ENCODE measurements at regions not wholly inside any gene's neighbourhood (a gene's known extent, or its start where the extent isn't known, plus 50 kb on each side); places are given as distances from the start of the nearest gene placed in this dataset.

GRCh38 chr2:12083713-12084419 is 337.4 kb downstream of the LPIN1 start:
- no peak for DNase-seq (ENCODE audit: low read depth in 2 of 2)

GRCh38 chr2:12087175-12087574 is 340.7 kb downstream of the LPIN1 start:
- DNase-seq (ENCODE audit: low read depth in 2 of 2) = no peak

- DNase-seq (ENCODE audit: low read depth in 2 of 2) = no peak
These were observed 341.4 kb downstream of the LPIN1 start for GRCh38 chr2:12087671-12088380.

GRCh38 chr2:12089001-12089400 is 342.6 kb downstream of the LPIN1 start:
- DNase-seq (ENCODE audit: low read depth in 2 of 2) = no peak

- DNase-seq (ENCODE audit: low read depth in 2 of 2) = no peak
These were observed 343.1 kb downstream of the LPIN1 start for GRCh38 chr2:12089496-12089895.

GRCh38 chr2:12090072-12090471 is 343.6 kb downstream of the LPIN1 start:
- DNase-seq (ENCODE audit: low read depth in 2 of 2) = no peak

GRCh38 chr2:12090590-12090989 is 344.2 kb downstream of the LPIN1 start:
- DNase-seq (ENCODE audit: low read depth in 2 of 2) = no peak

- DNase-seq (ENCODE audit: low read depth in 2 of 2) = no peak
These were observed 344.9 kb downstream of the LPIN1 start for GRCh38 chr2:12091201-12091806.

GRCh38 chr2:12094134-12094533 is 347.7 kb downstream of the LPIN1 start:
- no peak for DNase-seq (ENCODE audit: low read depth in 2 of 2)

GRCh38 chr2:12096051-12096787 is 349.8 kb downstream of the LPIN1 start:
- no peak for DNase-seq (ENCODE audit: low read depth in 2 of 2)

GRCh38 chr2:12096788-12097449 is 350.5 kb downstream of the LPIN1 start:
- no peak for DNase-seq (ENCODE audit: low read depth in 2 of 2)

GRCh38 chr2:12097859-12098258 is 351.4 kb downstream of the LPIN1 start:
- no peak for DNase-seq (ENCODE audit: low read depth in 2 of 2)

- DNase-seq (ENCODE audit: low read depth in 2 of 2) = no peak
These were observed 352.9 kb downstream of the LPIN1 start for GRCh38 chr2:12099374-12099773.

- DNase-seq (ENCODE audit: low read depth in 2 of 2) = no peak
These were observed 356.2 kb downstream of the LPIN1 start for GRCh38 chr2:12102679-12103078.

- no peak for DNase-seq (ENCODE audit: low read depth in 2 of 2)
These were observed 358.7 kb downstream of the LPIN1 start for GRCh38 chr2:12105180-12105579.

GRCh38 chr2:12106440-12107080 is 360.1 kb downstream of the LPIN1 start:
- DNase-seq (ENCODE audit: low read depth in 2 of 2) = peak in 1 of 2 donors; percentile 5

- DNase-seq (ENCODE audit: low read depth in 2 of 2) = no peak
These were observed 360.9 kb downstream of the LPIN1 start for GRCh38 chr2:12107321-12107720.

- DNase-seq (ENCODE audit: low read depth in 2 of 2) = no peak
These were observed 361.5 kb downstream of the LPIN1 start for GRCh38 chr2:12107939-12108338.

GRCh38 chr2:12109363-12110017 is 363.1 kb downstream of the LPIN1 start:
- no peak for DNase-seq (ENCODE audit: low read depth in 2 of 2)

GRCh38 chr2:12110074-12110473 is 363.6 kb downstream of the LPIN1 start:
- DNase-seq (ENCODE audit: low read depth in 2 of 2) = no peak

GRCh38 chr2:12110481-12110880 is 364.0 kb downstream of the LPIN1 start:
- no peak for DNase-seq (ENCODE audit: low read depth in 2 of 2)
